OCI-LY3 (cell line): ENCODE measurements at regions not wholly inside any gene's neighbourhood (a gene's known extent, or its start where the extent isn't known, plus 50 kb on each side); places are given as distances from the start of the nearest gene placed in this dataset.

Source experiments
- H2AFZ ChIP-seq: fragments of 200-600, 300-600 bp; shearing (Covaris generic); 2 replicates; pipeline ENCODE4 v1.6.0; 2014; ENCODE audit warnings: antibody characterized with exemption, low read depth, low read length
- H3K27ac ChIP-seq: fragments of 200-600, 300-600 bp; sonication (generic); 2 replicates; pipeline ENCODE4 v1.5.1; 2014; ENCODE audit warnings: mild to moderate bottlenecking, low read length, moderate library complexity, mixed read lengths
- H3K27me3 ChIP-seq: fragments of 200-600, 300-600 bp; sonication (generic); 2 replicates; pipeline ENCODE4 v1.6.1; 2014; ENCODE audit warnings: low read depth, low read length, mixed read lengths
- H3K36me3 ChIP-seq: fragments of 200-600, 300-600 bp; sonication (generic); replicated peaks from 2 replicates; pipeline ENCODE3; 2014; ENCODE audit warnings: low read depth, low read length, mixed read lengths
- H3K4me1 ChIP-seq: fragments of 300-600, 200-600 bp; sonication (generic); 2 replicates; pipeline ENCODE4 v1.6.1; 2014; ENCODE audit warnings: low read length, mixed read lengths
- H3K4me2 ChIP-seq: fragments of 200-600, 300-600 bp; sonication (generic); 2 replicates; pipeline ENCODE4 v1.6.1; 2014; ENCODE audit warnings: low read length, mixed read lengths
- H3K4me3 ChIP-seq: fragments of 300-600, 200-600 bp; sonication (generic); 2 replicates; pipeline ENCODE4 v1.5.1; 2014; ENCODE audit warnings: antibody characterized with exemption, mild to moderate bottlenecking, low read length, moderate library complexity
- H3K79me2 ChIP-seq: fragments of 300-600, 200-600 bp; shearing (Covaris generic); 2 replicates; pipeline ENCODE4 v1.6.1; 2014; ENCODE audit warnings: mild to moderate bottlenecking, low read length, mixed read lengths
- H3K9ac ChIP-seq: fragments of 300-600, 200-600 bp; shearing (Covaris generic); 2 replicates; pipeline ENCODE4 v1.6.0; 2014; ENCODE audit warnings: mild to moderate bottlenecking, low read length, moderate library complexity
- H3K9me3 ChIP-seq: fragments of 200-600, 300-600 bp; shearing (Covaris generic); 2 replicates; pipeline ENCODE4 v1.6.1; 2014; ENCODE audit warnings: low read length, mixed read lengths; ENCODE audit not compliant: insufficient read depth
- H4K20me1 ChIP-seq: fragments of 200-600, 300-600 bp; sonication (generic); 2 replicates; pipeline ENCODE4 v1.6.1; 2016; ENCODE audit warnings: low read length, mixed read lengths; ENCODE audit not compliant: insufficient read depth
- EZH2phosphoT487 ChIP-seq: fragments of 200-600 bp; shearing (Covaris generic); IDR thresholded peaks from 2 replicates; pipeline ENCODE4 v1.6.1; 2018; ENCODE audit warnings: antibody characterized with exemption, mixed run types, low read depth
- TF ChIP-seq, protein P1 (sequence below): fragments of 200-600, 300-600 bp; sonication (generic); IDR thresholded peaks from 2 replicates; pipeline ENCODE4 v1.5.1; 2014; ENCODE audit warnings: antibody characterized with exemption, low read length, low read depth

DNA sequence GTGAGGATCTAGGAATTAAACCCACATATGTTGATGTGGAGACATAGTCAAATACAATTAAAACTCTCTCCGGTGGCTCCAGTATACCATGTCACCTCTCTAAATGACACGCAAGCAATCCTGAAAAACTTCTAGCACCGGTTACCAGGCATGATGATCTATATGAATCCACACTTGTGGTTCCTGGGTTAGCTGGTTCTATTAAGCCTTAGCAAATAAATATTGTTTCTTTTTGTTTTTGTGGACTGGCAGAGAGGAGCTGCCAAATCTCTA lies 104.8 kb downstream of the SEC61B start:
- Histone ChIP-seq H3K36me3 (no peaks in the 10 kb centered on the region), H3K4me1 (peaks cover 16% of the 10 kb centered on the region), H3K4me3 (no peak overlapping the region), H3K9ac (no peak overlapping the region), H3K79me2 (no peaks in the 10 kb centered on the region), H3K9me3 (no peaks in the 10 kb centered on the region), H3K27me3 (no peaks in the 10 kb centered on the region), H4K20me1 (no peaks in the 10 kb centered on the region), H3K27ac (no peak overlapping the region), H3K4me2 (peak overlapping the region; percentile 26; the same call in 1 of the 2 replicates), H2AFZ (no peak overlapping the region)
- TF ChIP-seq, protein P1, sequence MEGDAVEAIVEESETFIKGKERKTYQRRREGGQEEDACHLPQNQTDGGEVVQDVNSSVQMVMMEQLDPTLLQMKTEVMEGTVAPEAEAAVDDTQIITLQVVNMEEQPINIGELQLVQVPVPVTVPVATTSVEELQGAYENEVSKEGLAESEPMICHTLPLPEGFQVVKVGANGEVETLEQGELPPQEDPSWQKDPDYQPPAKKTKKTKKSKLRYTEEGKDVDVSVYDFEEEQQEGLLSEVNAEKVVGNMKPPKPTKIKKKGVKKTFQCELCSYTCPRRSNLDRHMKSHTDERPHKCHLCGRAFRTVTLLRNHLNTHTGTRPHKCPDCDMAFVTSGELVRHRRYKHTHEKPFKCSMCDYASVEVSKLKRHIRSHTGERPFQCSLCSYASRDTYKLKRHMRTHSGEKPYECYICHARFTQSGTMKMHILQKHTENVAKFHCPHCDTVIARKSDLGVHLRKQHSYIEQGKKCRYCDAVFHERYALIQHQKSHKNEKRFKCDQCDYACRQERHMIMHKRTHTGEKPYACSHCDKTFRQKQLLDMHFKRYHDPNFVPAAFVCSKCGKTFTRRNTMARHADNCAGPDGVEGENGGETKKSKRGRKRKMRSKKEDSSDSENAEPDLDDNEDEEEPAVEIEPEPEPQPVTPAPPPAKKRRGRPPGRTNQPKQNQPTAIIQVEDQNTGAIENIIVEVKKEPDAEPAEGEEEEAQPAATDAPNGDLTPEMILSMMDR: no peak
- no peak for TF ChIP-seq EZH2phosphoT487

DNA sequence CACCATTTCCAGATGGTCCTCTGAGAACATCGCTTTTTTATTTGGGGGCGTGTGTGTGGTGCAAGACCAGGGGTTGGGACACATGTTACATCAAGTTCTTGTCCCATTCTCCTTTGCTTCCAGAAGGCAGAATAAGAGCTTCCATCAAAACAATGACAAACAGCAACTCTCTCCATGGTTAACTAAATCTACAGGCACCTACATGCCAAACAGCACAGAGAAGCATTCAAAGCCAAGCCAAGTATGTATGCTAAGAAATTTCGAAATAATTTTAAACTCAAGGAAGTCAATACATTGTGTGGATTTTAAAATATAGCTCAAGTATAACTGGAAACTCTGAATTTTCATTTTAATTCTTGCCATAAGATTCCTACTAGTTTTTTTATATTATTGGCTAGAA lies 105.6 kb downstream of the SEC61B start:
- Histone ChIP-seq H3K4me2 (no peak overlapping the region), H2AFZ (no peak overlapping the region), H3K27ac (no peak overlapping the region), H3K27me3 (no peaks in the 10 kb centered on the region), H3K9me3 (no peaks in the 10 kb centered on the region), H4K20me1 (no peaks in the 10 kb centered on the region), H3K9ac (no peak overlapping the region), H3K36me3 (no peaks in the 10 kb centered on the region), H3K4me1 (peaks cover 16% of the 10 kb centered on the region), H3K79me2 (no peaks in the 10 kb centered on the region), H3K4me3 (no peak overlapping the region)
- no peak for TF ChIP-seq EZH2phosphoT487
- TF ChIP-seq, protein P1: no peak

DNA sequence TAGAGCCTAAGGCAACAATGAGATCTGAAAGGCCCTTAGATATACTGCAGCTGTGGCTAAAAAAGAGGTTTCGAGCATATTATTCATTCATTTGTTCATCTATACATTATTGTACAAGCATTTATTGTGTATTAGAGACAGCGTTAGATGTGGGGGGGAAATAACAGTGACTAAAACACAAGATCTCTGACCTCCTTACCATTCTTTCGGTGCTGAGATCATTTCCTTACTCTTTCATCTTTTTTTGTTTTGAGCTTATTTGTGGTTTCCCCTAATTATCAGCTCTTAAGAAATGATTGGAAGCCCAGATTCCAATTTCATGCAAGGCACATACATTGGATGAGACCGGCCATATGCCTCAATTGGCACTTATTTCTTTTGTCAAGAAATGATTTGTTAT lies 113.2 kb downstream of the SEC61B start:
- peaks cover 40% of the 10 kb centered on the region for H3K4me1 ChIP-seq

DNA sequence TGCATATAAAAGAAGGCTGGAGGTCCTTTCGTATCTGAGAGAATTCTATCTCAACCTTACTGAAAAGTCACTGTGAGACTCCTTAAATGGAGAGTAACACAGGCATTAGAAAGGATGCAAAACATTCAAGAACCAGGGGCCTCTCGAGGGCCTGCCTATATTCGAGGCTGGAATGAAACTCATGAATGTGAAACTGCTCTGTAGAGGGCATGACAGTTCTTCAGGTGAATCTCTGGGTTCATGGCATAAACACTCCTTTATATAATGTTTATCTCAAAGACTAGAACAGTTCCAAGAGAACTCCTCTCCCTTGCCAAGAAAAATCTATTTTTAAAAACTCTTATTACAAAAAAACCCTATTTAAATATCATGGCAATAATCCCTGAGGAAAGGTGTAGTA lies 113.9 kb downstream of the SEC61B start:
- Histone ChIP-seq H3K36me3 (no peaks in the 10 kb centered on the region), H4K20me1 (no peaks in the 10 kb centered on the region), H3K9me3 (no peaks in the 10 kb centered on the region), H3K9ac (no peak overlapping the region), H3K27me3 (no peaks in the 10 kb centered on the region), H3K4me2 (no peak overlapping the region), H3K4me3 (no peak overlapping the region), H3K4me1 (peaks cover 40% of the 10 kb centered on the region), H3K79me2 (no peaks in the 10 kb centered on the region), H3K27ac (no peak overlapping the region), H2AFZ (no peak overlapping the region)
- TF ChIP-seq EZH2phosphoT487: no peak
- TF ChIP-seq, protein P1: peak; percentile 32; the same call in 1 of the 2 replicates

More for the DNA sequence above, 113.2 kb downstream of the SEC61B start:
- Histone ChIP-seq H3K79me2 (no peaks in the 10 kb centered on the region), H3K4me2 (no peak overlapping the region; the same call in 1 of the 2 replicates), H4K20me1 (no peaks in the 10 kb centered on the region), H2AFZ (no peak overlapping the region), H3K27ac (no peak overlapping the region), H3K9ac (no peak overlapping the region), H3K4me3 (no peak overlapping the region), H3K36me3 (no peaks in the 10 kb centered on the region), H3K27me3 (no peaks in the 10 kb centered on the region), H3K9me3 (no peaks in the 10 kb centered on the region)
- no peak for TF ChIP-seq EZH2phosphoT487
- TF ChIP-seq, protein P1: no peak
